SK-N-SH treated with all-trans-retinoic acid at 6 μM for 48 hours (cell line): ENCODE measurements at regions not wholly inside any gene's neighbourhood (a gene's known extent, or its start where the extent isn't known, plus 50 kb on each side); places are given as distances from the start of the nearest gene placed in this dataset.

ENCODE experiments used
- OSR1 ChIP-seq: fragments of 250-450 bp; sonication (Bioruptor Pico); IDR thresholded peaks from 2 replicates; pipeline ENCODE4 v1.8.0; 2022; ENCODE audit warnings: moderate library complexity, mild to moderate bottlenecking, inconsistent platforms
- PATZ1 ChIP-seq: fragments of 250-450 bp; sonication (Bioruptor Pico); IDR thresholded peaks from 2 replicates; pipeline ENCODE4 v1.8.0; 2020; ENCODE audit warnings: mild to moderate bottlenecking, moderate library complexity, borderline replicate concordance
- PPARA ChIP-seq: fragments of 250-450 bp; sonication (Bioruptor Pico); IDR thresholded peaks from 2 replicates; pipeline ENCODE4 v1.5.0; 2020; ENCODE audit warnings: mild to moderate bottlenecking, borderline replicate concordance
- RARB ChIP-seq: fragments of 250-450 bp; sonication (Bioruptor Pico); IDR thresholded peaks from 2 replicates; pipeline ENCODE4 v1.8.0; 2021; ENCODE audit warnings: mild to moderate bottlenecking, moderate library complexity
- TOX ChIP-seq: fragments of 250-450 bp; sonication (Bioruptor Pico); IDR thresholded peaks from 2 replicates; pipeline ENCODE4 v1.8.0; 2021; ENCODE audit warnings: mild to moderate bottlenecking, moderate library complexity, borderline replicate concordance
- ZFP30 ChIP-seq: fragments of 450-650 bp; formaldehyde crosslinking; IDR thresholded peaks from 2 replicates; pipeline ENCODE4 v1.5.0; 2022; ENCODE audit warnings: mild to moderate bottlenecking, moderate library complexity
- ZNF8 ChIP-seq: fragments of 450-650 bp; formaldehyde crosslinking; IDR thresholded peaks from 2 replicates; pipeline ENCODE4 v1.5.0; 2020; ENCODE audit warnings: mild to moderate bottlenecking, moderate library complexity

GRCh38 chr1:177566495-177566894 lies 395.7 kb downstream of the BRINP2 start:
- TF ChIP-seq PATZ1 (CRISPR knock-in tag) (no peak), RARB (CRISPR knock-in tag) (no peak), ZNF8 (CRISPR knock-in tag) (no peak), PPARA (CRISPR knock-in tag) (no peak), OSR1 (no peak), ZFP30 (CRISPR knock-in tag) (no peak), TOX (no peak)
